Body of pancreas (tissue), 4 donors: ENCODE measurements at regions not wholly inside any gene's neighbourhood (a gene's known extent, or its start where the extent isn't known, plus 50 kb on each side); places are given as distances from the start of the nearest gene placed in this dataset.

Experiments used
- ATAC-seq: fragments of 150-250 bp; one replicate; pipeline ENCODE4 v1.9.1; 2016
- DNase-seq, 4 donors: peaks; one replicate each; pipeline ENCODE4 v3.0.0-alpha.2; 2019
- H3K27ac ChIP-seq, 4 donors: fragments of 200-600 bp; sonication (generic); 1 replicate in 3 of 4; 2 replicates in 1 of 4; pipeline versions ENCODE4 v1.5.1 to v1.6.1; 2016 to 2019; ENCODE audit warnings: mild to moderate bottlenecking in 1 of 4, mixed read lengths in 1 of 4, moderate library complexity in 1 of 4
- H3K27me3 ChIP-seq, 2 donors: fragments of 200-600 bp; sonication (generic); one replicate each; pipeline ENCODE4 v1.6.0; 2016; ENCODE audit warnings: mild to moderate bottlenecking in 1 of 2
- H3K36me3 ChIP-seq, 2 donors: fragments of 200-600 bp; sonication (generic); replicated peaks in 1 of 2; 2 replicates each; pipeline ENCODE4 v1.5.1; 2016; ENCODE audit warnings: low read depth in 2 of 2; ENCODE audit not compliant: insufficient read depth in 1 of 2
- H3K4me1 ChIP-seq: fragments of 200-600 bp; sonication (generic); one replicate; pipeline ENCODE4 v1.6.0; 2016
- H3K4me3 ChIP-seq, 2 donors: fragments of 200-600 bp; sonication (generic); 1 replicate in 1 of 2; 2 replicates in 1 of 2; pipeline ENCODE4 v1.5.1; 2016 to 2019
- H3K9me3 ChIP-seq, 3 donors: fragments of 200-600 bp; sonication (generic); 1 replicate in 2 of 3; 2 replicates in 1 of 3; pipeline ENCODE4 v1.5.1; 2016
- CTCF ChIP-seq, 7 experiments: fragments of 450-650 bp in 4 of 7; fragments of 200-600 bp in 3 of 7; sonication (generic) in 3 of 7; IDR thresholded peaks; one replicate each; pipeline ENCODE4 v1.5.1; 2016 to 2019; ENCODE audit warnings: antibody characterized with exemption in 7 of 7
- POLR2A ChIP-seq, 3 donors: fragments of 450-650 bp; IDR thresholded peaks; one replicate each; pipeline ENCODE4 v1.6.1; 2016; ENCODE audit warnings: antibody characterized with exemption in 3 of 3, mild to moderate bottlenecking in 2 of 3
- WGBS, 2 donors: methylation state at CpG; one replicate each; pipeline ENCODE4 v1.1.5; 2017; 5-methylcytosine and 5-hydroxymethylcytosine counted together
- intact Hi-C: fragments of 100-400 bp; cut with DNase I; formaldehyde crosslinking; loops from one replicate; pipeline ENCODE4 v1.15.1; 2023

- Histone ChIP-seq H3K4me3 (no peak overlapping the region), H3K4me1 (no peaks in the 10 kb centered on the region), H3K36me3 (no peaks in the 10 kb centered on the region), H3K27ac (no peak overlapping the region), H3K9me3 (no peaks in the 10 kb centered on the region), H3K27me3 (no peaks in the 10 kb centered on the region)
- no peak for DNase-seq
- no peak for ATAC-seq
- intact Hi-C loops = no loop called here
- TF ChIP-seq CTCF (IDR thresholded peaks at IDR 0.05) (no peak), POLR2A (IDR thresholded peaks at IDR 0.05) (no peak)
- 0 to 71% methylated on average over 1 of the region's 1 CpG for WGBS, 2 donors
Observed at GRCh38 chr18:54069729-54070128, 154.7 kb downstream of the MBD2 start.

GRCh38 chr18:54060343-54061005 lies 164.0 kb downstream of the MBD2 start:
- ATAC-seq (no peak), DNase-seq (no peak)
- TF ChIP-seq CTCF (IDR thresholded peaks at IDR 0.05) (no peak), POLR2A (IDR thresholded peaks at IDR 0.05) (no peak)
- intact Hi-C loops = no loop called here
- no peaks in the 10 kb centered on the region for H3K27me3 ChIP-seq
- no peaks in the 10 kb centered on the region for H3K9me3 ChIP-seq
- H3K27ac ChIP-seq = no peak overlapping the region
- H3K4me1 ChIP-seq = no peaks in the 10 kb centered on the region
- 71 to 82% methylated on average over 3 of the region's 3 CpGs for WGBS, 2 donors
- H3K36me3 ChIP-seq = no peaks in the 10 kb centered on the region
- H3K4me3 ChIP-seq = no peak overlapping the region

- Histone ChIP-seq H3K27ac (no peak overlapping the region), H3K27me3 (no peaks in the 10 kb centered on the region), H3K36me3 (no peaks in the 10 kb centered on the region), H3K4me1 (no peaks in the 10 kb centered on the region), H3K9me3 (no peaks in the 10 kb centered on the region), H3K4me3 (no peak overlapping the region)
- DNase-seq (no peak), ATAC-seq (no peak)
- TF ChIP-seq POLR2A (IDR thresholded peaks at IDR 0.05) (no peak), CTCF (IDR thresholded peaks at IDR 0.05) (no peak)
- intact Hi-C loops = no loop called here
- 55 to 79% methylated on average over 2 of the region's 2 CpGs for WGBS, 2 donors
Observed at GRCh38 chr18:54052732-54053429, 171.6 kb downstream of the MBD2 start.

GRCh38 chr18:54052259-54052658 lies 172.2 kb downstream of the MBD2 start:
- intact Hi-C loops = no loop called here
- DNase-seq = no peak
- Histone ChIP-seq H3K9me3 (no peaks in the 10 kb centered on the region), H3K4me1 (no peaks in the 10 kb centered on the region), H3K27me3 (no peaks in the 10 kb centered on the region), H3K36me3 (no peaks in the 10 kb centered on the region), H3K27ac (no peak overlapping the region), H3K4me3 (no peak overlapping the region)
- TF ChIP-seq POLR2A (IDR thresholded peaks at IDR 0.05) (no peak), CTCF (IDR thresholded peaks at IDR 0.05) (no peak)
- ATAC-seq = no peak
